ENCODE measurements at regions not wholly inside any gene's neighbourhood (a gene's known extent, or its start where the extent isn't known, plus 50 kb on each side); places are given as distances from the start of the nearest gene placed in this dataset.

GRCh38 chr4:138696058-138696457 is 319.5 kb upstream of the NOCT start:
- no peak for TF ChIP-seq CTCF (IDR thresholded peaks at IDR 0.05)
- no peak for TF ChIP-seq POLR2A (IDR thresholded peaks at IDR 0.05)
